Colonic mucosa (tissue), 4 donors: ENCODE measurements at regions not wholly inside any gene's neighbourhood (a gene's known extent, or its start where the extent isn't known, plus 50 kb on each side); places are given as distances from the start of the nearest gene placed in this dataset.

Source experiments
- DNase-seq: peaks from one replicate; pipeline ENCODE4 v3.0.0-alpha.2; 2020
- H3K27ac ChIP-seq: fragments of 200-600 bp; one replicate; pipeline ENCODE4 v1.8.0; 2021
- H3K27me3 ChIP-seq: fragments of 200-600 bp; one replicate; pipeline ENCODE4 v1.8.0; 2021
- H3K36me3 ChIP-seq: fragments of 200-600 bp; one replicate; pipeline ENCODE4 v1.8.0; 2021
- H3K4me1 ChIP-seq: fragments of 200-600 bp; one replicate; pipeline ENCODE4 v1.8.0; 2021; ENCODE audit warnings: mild to moderate bottlenecking
- H3K4me3 ChIP-seq: fragments of 200-600 bp; one replicate; pipeline ENCODE4 v1.8.0; 2021
- H3K9ac ChIP-seq, 2 donors: one replicate each; pipeline ENCODE4 v1.7.0; 2013; ENCODE audit warnings: control low read depth in 2 of 2, low read depth in 2 of 2, low read length in 2 of 2
- H3K9me3 ChIP-seq: fragments of 200-600 bp; one replicate; pipeline ENCODE4 v1.8.0; 2021
- intact Hi-C: fragments of 100-400 bp; cut with DNase I; formaldehyde crosslinking; loops from one replicate; pipeline ENCODE4 v1.14.1; 2022
- TF ChIP-seq, protein P1 (sequence below): fragments of 200-600 bp; IDR thresholded peaks from one replicate; pipeline ENCODE4 v1.8.0; 2022; ENCODE audit warnings: antibody characterized with exemption, mild to moderate bottlenecking
- donor health status: healthy.
- donor health status: DM: no; HTN: no; CAD: no.
- donor health status: DM: no; HTN: no; CAD: no.

DNA sequence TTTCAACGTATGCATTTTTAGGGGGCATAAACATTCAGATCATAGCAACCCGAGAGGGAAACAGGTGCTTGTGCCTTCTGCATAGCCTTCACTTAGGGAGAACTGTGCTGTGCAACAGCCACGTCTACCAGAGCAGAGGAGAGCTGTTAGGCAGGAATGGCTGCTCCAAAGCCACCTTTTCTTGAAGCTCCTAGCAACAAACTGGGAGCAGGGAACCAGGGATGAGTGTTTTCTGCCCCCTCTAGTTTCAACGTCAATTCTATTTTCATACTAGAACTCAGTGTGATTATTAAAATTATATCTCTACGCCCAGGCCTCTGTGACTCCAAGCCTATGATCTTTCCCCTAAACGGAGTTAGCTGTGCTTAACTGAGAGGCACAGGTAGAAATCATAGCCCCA is 290.0 kb downstream of the HAPSTR1 start:
- intact Hi-C loops, result no loop called here
- no peaks in the 10 kb centered on the region for H3K27me3 ChIP-seq
- H3K4me1 ChIP-seq, result no peaks in the 10 kb centered on the region
- no peaks in the 10 kb centered on the region for H3K9me3 ChIP-seq
- TF ChIP-seq, protein P1, sequence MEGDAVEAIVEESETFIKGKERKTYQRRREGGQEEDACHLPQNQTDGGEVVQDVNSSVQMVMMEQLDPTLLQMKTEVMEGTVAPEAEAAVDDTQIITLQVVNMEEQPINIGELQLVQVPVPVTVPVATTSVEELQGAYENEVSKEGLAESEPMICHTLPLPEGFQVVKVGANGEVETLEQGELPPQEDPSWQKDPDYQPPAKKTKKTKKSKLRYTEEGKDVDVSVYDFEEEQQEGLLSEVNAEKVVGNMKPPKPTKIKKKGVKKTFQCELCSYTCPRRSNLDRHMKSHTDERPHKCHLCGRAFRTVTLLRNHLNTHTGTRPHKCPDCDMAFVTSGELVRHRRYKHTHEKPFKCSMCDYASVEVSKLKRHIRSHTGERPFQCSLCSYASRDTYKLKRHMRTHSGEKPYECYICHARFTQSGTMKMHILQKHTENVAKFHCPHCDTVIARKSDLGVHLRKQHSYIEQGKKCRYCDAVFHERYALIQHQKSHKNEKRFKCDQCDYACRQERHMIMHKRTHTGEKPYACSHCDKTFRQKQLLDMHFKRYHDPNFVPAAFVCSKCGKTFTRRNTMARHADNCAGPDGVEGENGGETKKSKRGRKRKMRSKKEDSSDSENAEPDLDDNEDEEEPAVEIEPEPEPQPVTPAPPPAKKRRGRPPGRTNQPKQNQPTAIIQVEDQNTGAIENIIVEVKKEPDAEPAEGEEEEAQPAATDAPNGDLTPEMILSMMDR, result no peak
- H3K4me3 ChIP-seq, result no peak overlapping the region
- DNase-seq, result no peak
- no peaks in the 10 kb centered on the region for H3K36me3 ChIP-seq
- no peak overlapping the region for H3K9ac ChIP-seq
- H3K27ac ChIP-seq, result no peak overlapping the region

DNA sequence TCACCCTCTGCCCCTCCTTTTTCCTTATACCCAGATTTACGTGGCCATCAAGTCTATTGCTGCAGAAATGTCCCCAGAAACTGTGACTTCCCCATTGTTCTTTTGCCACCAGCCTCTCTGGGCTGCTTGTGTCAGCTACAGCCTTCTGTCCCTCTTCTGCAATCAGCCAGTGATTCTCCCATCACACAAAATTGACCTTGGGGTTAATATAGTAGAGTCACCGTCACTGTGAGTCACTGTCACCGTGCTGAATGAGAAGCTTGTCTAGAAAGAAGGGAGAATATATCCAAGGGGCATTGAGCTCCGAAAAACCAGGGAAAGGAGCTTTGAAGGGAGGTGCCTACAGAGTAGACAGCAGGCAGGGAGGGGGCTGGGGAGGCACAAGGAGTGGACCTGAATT is 290.5 kb downstream of the HAPSTR1 start:
- Histone ChIP-seq H3K27ac (no peak overlapping the region), H3K9me3 (no peaks in the 10 kb centered on the region), H3K36me3 (no peaks in the 10 kb centered on the region), H3K4me1 (no peaks in the 10 kb centered on the region), H3K4me3 (no peak overlapping the region), H3K27me3 (no peaks in the 10 kb centered on the region), H3K9ac (no peak overlapping the region)
- DNase-seq, result no peak
- TF ChIP-seq, protein P1, result no peak
- intact Hi-C loops, result no loop called here

DNA sequence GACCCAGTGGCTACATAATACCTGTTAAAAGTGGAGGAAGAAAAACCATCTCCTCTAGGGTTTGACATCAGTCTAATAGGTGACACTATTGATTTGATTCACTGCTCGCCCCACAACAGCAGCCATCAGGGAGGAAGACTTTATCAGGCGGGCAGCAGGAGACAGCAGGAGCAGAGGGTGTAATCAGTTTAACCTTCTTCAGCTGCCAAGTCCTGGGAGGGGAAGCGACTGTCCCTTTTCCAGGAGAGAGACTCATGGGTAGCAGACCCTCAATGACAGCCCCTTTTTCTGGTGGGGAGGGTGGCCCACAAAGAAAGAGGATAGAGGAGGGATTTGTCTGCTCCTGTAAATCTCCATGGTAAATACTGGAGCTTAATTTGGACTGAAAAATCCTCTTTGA is 291.8 kb downstream of the HAPSTR1 start:
- TF ChIP-seq, protein P1, result no peak
- Histone ChIP-seq H3K9me3 (no peaks in the 10 kb centered on the region), H3K9ac (no peak overlapping the region), H3K4me1 (no peaks in the 10 kb centered on the region), H3K4me3 (no peak overlapping the region), H3K27ac (no peak overlapping the region), H3K27me3 (no peaks in the 10 kb centered on the region), H3K36me3 (no peaks in the 10 kb centered on the region)
- DNase-seq, result no peak
- intact Hi-C loops, result no loop called here

DNA sequence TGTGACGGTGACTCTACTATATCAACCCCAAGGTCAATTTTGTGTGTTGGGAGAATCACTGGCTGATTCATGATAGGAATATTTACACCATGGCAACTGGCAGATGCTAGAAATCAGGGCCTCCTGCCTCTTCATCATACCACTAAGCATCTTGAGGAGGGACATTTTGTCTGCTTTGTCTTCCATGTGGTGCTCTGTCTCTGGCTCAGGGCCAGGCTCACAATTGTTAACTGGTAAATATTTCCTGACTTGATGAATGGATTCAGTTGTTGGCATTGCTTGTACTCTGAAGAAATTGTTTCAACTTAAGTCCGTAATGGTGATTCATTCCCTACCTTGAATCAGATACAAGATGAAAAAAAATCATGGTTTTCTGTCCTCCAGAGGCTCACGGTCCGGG is 292.7 kb downstream of the HAPSTR1 start:
- no peaks in the 10 kb centered on the region for H3K4me1 ChIP-seq
- H3K27ac ChIP-seq, result no peak overlapping the region
- H3K9me3 ChIP-seq, result no peaks in the 10 kb centered on the region
- TF ChIP-seq, protein P1, result no peak
- no peak overlapping the region for H3K4me3 ChIP-seq
- intact Hi-C loops, result no loop called here
- DNase-seq, result no peak
- no peaks in the 10 kb centered on the region for H3K27me3 ChIP-seq
- no peaks in the 10 kb centered on the region for H3K36me3 ChIP-seq
- no peak overlapping the region for H3K9ac ChIP-seq

DNA sequence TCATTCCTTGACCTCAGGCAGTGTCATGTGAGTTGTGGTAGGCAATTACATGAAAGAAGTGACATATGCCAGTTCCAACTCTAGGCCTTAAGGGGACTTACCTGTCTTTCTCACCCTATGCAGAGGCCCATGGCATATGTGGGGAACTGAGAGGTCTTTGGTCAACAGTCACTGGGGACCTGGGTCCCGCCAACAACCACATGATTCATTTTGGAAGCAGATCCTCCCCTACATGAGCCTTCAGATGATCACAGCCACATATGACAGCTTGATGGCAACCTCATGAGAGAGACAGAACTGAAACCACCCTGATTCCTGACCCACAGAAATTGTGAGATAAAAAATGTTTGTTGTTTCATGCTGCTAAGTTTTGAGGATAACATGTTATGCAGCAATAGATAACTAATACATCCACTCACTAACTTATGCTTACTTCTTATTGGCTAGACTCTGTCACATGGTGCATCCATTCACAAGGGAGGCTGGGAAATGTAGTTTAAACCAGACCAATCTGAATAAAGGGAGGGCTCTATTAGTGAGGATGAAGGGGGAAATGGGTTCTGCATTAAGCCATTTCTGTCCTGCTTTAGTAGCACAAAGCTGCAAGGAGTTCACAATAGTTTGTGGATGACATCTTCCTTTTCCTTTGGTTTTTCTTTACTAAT is 298.2 kb downstream of the HAPSTR1 start:
- TF ChIP-seq, protein P1, result no peak
- Histone ChIP-seq H3K9me3 (no peaks in the 10 kb centered on the region), H3K36me3 (no peaks in the 10 kb centered on the region), H3K27me3 (no peaks in the 10 kb centered on the region), H3K9ac (no peak overlapping the region), H3K4me1 (no peaks in the 10 kb centered on the region), H3K27ac (no peak overlapping the region), H3K4me3 (no peak overlapping the region)
- DNase-seq, result no peak
- intact Hi-C loops, result no loop called here
